Thoracic aorta (tissue), 2 donors: ENCODE measurements at regions not wholly inside any gene's neighbourhood (a gene's known extent, or its start where the extent isn't known, plus 50 kb on each side); places are given as distances from the start of the nearest gene placed in this dataset.

Source experiments
- ATAC-seq: fragments of 150-250 bp; one replicate; pipeline ENCODE4 v1.8.0; 2017; ENCODE audit warnings: low read depth; ENCODE audit not compliant: insufficient number of reproducible peaks, low FRiP score
- DNase-seq: peaks from one replicate; pipeline ENCODE4 v3.0.0-alpha.2; 2020; ENCODE audit warnings: low spot score
- H3K27ac ChIP-seq, 2 donors: fragments of 200-600 bp; sonication (generic); 1 replicate in 1 of 2; 2 replicates in 1 of 2; pipeline ENCODE4 v1.5.1; 2016; ENCODE audit warnings: mild to moderate bottlenecking in 2 of 2, moderate library complexity in 2 of 2
- H3K27me3 ChIP-seq: fragments of 200-600 bp; sonication (generic); replicated peaks from 2 replicates; pipeline ENCODE4 v1.6.0; 2016; ENCODE audit warnings: mild to moderate bottlenecking; ENCODE audit not compliant: insufficient read depth
- H3K36me3 ChIP-seq: fragments of 200-600 bp; sonication (generic); one replicate; pipeline ENCODE4 v1.5.1; 2016
- H3K4me1 ChIP-seq, 2 donors: fragments of 200-600 bp; sonication (generic); 1 replicate in 1 of 2; 2 replicates in 1 of 2; pipeline versions ENCODE4 v1.5.1 to v1.6.0; 2016; ENCODE audit warnings: low read depth in 2 of 2, mild to moderate bottlenecking in 1 of 2; ENCODE audit not compliant: control insufficient read depth in 1 of 2
- H3K4me3 ChIP-seq: fragments of 200-600 bp; sonication (generic); 2 replicates; pipeline ENCODE4 v1.5.1; 2016; ENCODE audit warnings: mild to moderate bottlenecking
- H3K9me3 ChIP-seq: fragments of 200-600 bp; sonication (generic); 2 replicates; pipeline ENCODE4 v1.5.1; 2016
- TF ChIP-seq, protein P1 (sequence below): fragments of 200-600 bp; sonication (generic); IDR thresholded peaks from one replicate; pipeline ENCODE4 v1.5.1; 2019; ENCODE audit warnings: antibody characterized with exemption

DNA sequence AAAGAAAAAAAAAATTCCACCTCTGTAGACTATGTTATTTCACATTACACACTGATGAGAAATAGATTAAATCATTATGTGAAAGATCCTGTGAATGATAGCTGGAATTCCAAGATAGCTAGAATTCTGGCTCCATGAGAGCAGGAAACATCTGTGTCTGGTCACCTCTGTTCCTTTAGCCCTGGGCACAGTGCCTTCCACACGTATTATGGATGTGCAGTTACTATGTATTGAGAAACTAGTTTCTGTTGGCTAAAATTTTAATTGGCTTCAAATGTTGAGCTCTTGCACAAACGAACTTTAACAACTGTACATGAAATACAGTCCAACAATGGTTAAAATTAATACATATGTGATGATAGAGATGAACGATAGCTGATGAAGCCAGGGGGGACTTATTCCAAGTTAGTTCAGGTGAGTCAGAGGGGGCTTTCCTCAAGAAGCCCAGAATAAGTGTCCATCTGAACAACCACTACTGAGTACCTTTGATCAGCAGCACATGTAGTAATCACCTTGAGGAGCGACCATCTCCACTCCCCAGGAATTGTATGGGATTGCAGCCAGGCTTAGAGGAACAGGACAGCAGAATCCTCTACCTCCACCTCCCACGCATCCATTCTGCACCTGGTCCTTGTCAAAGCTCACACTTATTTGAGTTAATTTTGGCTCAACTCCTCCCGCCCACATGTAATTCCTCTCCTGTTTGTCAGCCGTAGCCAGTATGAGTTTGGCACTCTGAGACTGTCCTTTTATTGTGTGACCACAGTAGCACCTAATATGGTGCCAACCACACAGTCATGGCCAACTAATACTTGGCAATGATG is 68.6 kb downstream of the NABP1 start:
- Histone ChIP-seq H3K36me3 (no peaks in the 10 kb centered on the region), H3K27me3 (no peaks in the 10 kb centered on the region), H3K27ac (no peak overlapping the region), H3K9me3 (no peaks in the 10 kb centered on the region), H3K4me1 (no peaks in the 10 kb centered on the region), H3K4me3 (no peak overlapping the region)
- no peak for ATAC-seq
- no peak for DNase-seq
- TF ChIP-seq, protein P1, sequence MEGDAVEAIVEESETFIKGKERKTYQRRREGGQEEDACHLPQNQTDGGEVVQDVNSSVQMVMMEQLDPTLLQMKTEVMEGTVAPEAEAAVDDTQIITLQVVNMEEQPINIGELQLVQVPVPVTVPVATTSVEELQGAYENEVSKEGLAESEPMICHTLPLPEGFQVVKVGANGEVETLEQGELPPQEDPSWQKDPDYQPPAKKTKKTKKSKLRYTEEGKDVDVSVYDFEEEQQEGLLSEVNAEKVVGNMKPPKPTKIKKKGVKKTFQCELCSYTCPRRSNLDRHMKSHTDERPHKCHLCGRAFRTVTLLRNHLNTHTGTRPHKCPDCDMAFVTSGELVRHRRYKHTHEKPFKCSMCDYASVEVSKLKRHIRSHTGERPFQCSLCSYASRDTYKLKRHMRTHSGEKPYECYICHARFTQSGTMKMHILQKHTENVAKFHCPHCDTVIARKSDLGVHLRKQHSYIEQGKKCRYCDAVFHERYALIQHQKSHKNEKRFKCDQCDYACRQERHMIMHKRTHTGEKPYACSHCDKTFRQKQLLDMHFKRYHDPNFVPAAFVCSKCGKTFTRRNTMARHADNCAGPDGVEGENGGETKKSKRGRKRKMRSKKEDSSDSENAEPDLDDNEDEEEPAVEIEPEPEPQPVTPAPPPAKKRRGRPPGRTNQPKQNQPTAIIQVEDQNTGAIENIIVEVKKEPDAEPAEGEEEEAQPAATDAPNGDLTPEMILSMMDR, result no peak

DNA sequence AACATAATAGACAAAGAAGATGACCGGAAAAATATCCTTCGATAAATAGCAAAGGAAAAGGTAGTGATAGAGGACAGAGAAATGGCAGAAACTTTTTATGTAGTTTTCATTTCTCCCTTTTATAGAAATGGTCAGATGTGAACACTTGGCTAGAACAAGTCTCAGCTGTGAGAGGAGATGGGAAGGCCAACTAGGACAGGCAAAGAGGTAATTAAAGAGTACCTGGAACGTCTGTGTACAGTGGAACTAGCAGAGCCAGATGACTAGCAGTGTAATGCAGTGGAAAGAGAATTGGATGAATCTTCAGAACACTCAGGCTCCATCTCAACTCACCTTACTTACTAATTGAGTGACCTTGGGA is 69.2 kb downstream of the NABP1 start:
- Histone ChIP-seq H3K4me3 (no peak overlapping the region), H3K27me3 (no peaks in the 10 kb centered on the region), H3K4me1 (no peaks in the 10 kb centered on the region), H3K27ac (no peak overlapping the region), H3K36me3 (no peaks in the 10 kb centered on the region), H3K9me3 (no peaks in the 10 kb centered on the region)
- no peak for ATAC-seq
- no peak for DNase-seq
- TF ChIP-seq, protein P1, result no peak

DNA sequence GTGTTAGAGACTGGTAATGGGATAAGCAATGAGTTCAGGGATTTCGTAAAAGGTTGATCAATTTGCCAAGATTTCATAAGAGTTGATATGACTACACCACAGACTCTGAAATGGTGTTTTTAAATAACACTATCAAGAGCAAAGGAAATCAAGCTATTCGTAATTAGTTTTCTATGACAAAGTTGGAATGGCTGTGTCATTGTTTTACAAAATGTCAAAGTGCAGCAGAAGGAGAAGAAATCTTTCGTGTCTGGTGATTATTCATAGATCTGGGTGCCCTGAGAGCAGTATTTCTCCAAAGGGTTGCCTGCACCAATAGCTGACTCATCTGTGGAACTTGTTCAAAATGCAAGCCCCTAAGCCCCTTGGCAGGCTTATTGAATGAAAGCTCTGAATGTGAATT is 70.1 kb downstream of the NABP1 start:
- no peak overlapping the region for H3K27ac ChIP-seq
- H3K4me3 ChIP-seq, result no peak overlapping the region
- no peaks in the 10 kb centered on the region for H3K9me3 ChIP-seq
- TF ChIP-seq, protein P1, result no peak
- H3K27me3 ChIP-seq, result no peaks in the 10 kb centered on the region
- DNase-seq (no peak), ATAC-seq (no peak)
- no peaks in the 10 kb centered on the region for H3K4me1 ChIP-seq
- no peaks in the 10 kb centered on the region for H3K36me3 ChIP-seq

DNA sequence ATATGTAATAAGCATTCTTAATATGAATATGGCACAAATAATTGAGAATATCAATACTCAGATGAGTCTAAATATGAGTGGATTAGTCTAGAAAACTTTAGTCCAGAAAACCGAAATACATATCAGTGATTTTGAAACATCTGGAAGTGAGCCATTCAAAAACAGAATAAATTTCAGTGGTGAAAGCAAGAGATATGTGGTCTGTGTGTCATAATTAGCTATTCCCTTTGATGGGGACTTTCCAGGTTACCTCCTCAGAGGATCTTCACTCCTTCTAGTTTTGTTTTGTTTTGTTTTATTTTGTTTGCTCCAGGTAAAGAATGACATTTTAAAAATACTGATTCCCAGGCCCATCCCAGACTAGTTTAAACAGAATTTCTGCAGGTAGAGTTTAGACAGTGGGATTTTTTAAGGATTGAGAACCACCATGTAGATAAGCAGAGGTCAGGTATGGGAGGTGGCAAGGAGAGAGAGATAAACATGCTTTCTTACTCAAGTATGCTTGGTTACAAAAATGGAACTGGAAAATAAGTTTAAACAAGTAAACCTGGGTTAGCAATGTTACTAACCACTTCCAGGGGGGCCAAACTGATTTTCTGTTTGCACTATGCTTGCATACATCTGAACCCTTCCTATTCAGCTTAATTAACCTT is 70.7 kb downstream of the NABP1 start:
- TF ChIP-seq, protein P1, result no peak
- no peaks in the 10 kb centered on the region for H3K9me3 ChIP-seq
- H3K27ac ChIP-seq, result no peak overlapping the region
- no peak for ATAC-seq
- H3K27me3 ChIP-seq, result no peaks in the 10 kb centered on the region
- H3K36me3 ChIP-seq, result no peaks in the 10 kb centered on the region
- H3K4me1 ChIP-seq, result no peaks in the 10 kb centered on the region
- H3K4me3 ChIP-seq, result no peak overlapping the region
- DNase-seq, result no peak

DNA sequence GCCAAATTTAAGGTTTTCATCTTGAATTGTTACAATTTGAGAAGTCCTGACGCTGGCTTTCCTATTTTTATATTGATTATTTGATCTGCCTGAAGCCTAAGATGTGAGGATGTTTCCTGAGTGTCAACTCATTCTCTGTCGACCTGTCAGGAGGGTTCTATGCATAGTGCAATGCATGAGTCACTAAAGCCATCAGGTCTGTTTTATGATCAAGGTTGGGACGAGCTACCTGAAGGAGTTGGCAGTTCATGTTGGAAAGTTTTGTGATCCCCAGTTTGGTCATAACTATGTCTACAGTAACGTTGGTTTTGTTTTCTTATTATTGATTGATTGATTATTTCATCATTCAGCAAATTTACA is 71.2 kb downstream of the NABP1 start:
- H3K27ac ChIP-seq, result no peak overlapping the region
- ATAC-seq, result no peak
- H3K27me3 ChIP-seq, result no peaks in the 10 kb centered on the region
- no peaks in the 10 kb centered on the region for H3K9me3 ChIP-seq
- no peaks in the 10 kb centered on the region for H3K4me1 ChIP-seq
- TF ChIP-seq, protein P1, result no peak
- no peak for DNase-seq
- no peaks in the 10 kb centered on the region for H3K36me3 ChIP-seq
- no peak overlapping the region for H3K4me3 ChIP-seq
